ENCODE measurements at regions not wholly inside any gene's neighbourhood (a gene's known extent, or its start where the extent isn't known, plus 50 kb on each side); places are given as distances from the start of the nearest gene placed in this dataset.

DNA sequence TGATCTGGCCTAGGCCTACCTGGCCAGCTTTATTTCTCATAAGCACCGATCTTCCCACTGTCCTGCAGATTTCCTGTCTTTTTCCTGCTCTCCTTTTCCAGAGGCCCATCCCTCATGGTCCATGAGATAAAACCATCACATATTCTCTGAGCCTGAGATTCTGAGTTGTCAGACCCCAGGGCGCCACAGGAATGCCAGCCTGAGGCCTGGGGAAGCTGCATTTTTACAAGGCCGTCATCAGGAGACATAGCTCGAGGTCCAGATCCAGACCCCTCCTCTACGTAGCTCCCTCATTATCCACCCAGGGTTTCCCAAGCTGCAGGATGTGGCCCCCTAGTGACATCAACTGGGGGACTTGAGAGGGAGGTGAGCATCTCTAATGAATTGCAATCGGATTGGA, 204.3 kb downstream of the ATPSCKMT start:
- H3K9me3 ChIP-seq (ENCODE audit: low read length), result no peaks in the 10 kb centered on the region
- TF ChIP-seq EZH2phosphoT487 (IDR thresholded peaks at IDR 0.05; ENCODE audit: borderline replicate concordance, low read depth, low read length) (no peak), CTCF (conservative IDR thresholded peaks at IDR 0.05; ENCODE audit: low read length) (no peak)
- no peak overlapping the region for H3K27ac ChIP-seq (ENCODE audit: low read depth, low read length, poor library complexity, severe bottlenecking)
- no peaks in the 10 kb centered on the region for H3K4me1 ChIP-seq (ENCODE audit: insufficient read depth, low read length, poor library complexity, severe bottlenecking)
- CTCF ChIA-PET (ENCODE audit: unreplicated experiment), result no interaction called here
- H3K9me2 ChIP-seq (ENCODE audit: insufficient read depth, low read length), result no peaks in the 10 kb centered on the region
- no peaks in the 10 kb centered on the region for H3K79me2 ChIP-seq (ENCODE audit: insufficient read depth, low read depth, low read length)
- POLR2A ChIA-PET, result no interaction called here
- H3K4me2 ChIP-seq (ENCODE audit: low read length), result no peak overlapping the region
- intact Hi-C loops (cut with micrococcal nuclease; ENCODE audit: unreplicated experiment), result no loop called here
- H3K4me3 ChIP-seq (ENCODE audit: low read depth, low read length, poor library complexity, severe bottlenecking), result no peak overlapping the region
- no peaks in the 10 kb centered on the region for H3K36me3 ChIP-seq (ENCODE audit: insufficient read depth, low read length)
- no peaks in the 10 kb centered on the region for H4K20me1 ChIP-seq (ENCODE audit: insufficient read depth, low read length)
- DNase-seq (ENCODE audit: low spot score), result no peak
- no TSS peak for BruUV-seq (replicated peaks)
- no peak overlapping the region for H2AFZ ChIP-seq (ENCODE audit: low read length)

DNA sequence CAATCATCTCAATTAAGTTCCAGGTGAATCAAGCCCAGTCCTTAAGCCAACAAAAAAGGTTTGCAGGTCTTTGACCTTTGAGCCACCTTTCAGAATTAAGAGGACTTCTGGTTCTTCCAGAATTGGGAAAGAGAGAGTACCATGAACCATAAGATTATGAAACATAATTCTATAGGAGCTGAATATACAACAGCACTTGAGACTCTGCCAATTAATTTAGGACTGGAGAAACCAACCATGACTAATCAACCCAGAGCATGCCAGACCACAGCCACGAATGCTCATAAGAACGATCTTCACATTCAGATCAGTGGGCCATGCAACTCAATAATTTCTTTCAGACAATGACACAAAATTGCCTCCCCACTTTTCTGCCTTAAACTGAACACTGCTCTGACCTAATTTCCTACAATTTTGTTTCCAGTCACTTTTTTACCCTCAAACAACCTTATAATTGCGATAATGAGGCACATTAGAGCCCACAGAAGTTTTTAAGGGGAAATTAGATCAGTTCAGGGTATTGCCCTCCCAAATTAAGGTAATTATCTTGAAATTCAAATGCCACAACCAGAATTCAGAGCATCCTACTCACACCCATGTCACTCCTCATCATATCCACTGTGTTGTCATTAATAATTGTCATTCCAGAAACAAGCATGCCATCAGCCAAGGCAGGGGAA, 213.4 kb downstream of the ATPSCKMT start:
- ChIA-PET POLR2A (no interaction called here), CTCF (ENCODE audit: unreplicated experiment) (no interaction called here)
- Histone ChIP-seq H3K79me2 (ENCODE audit: insufficient read depth, low read depth, low read length) (no peaks in the 10 kb centered on the region), H3K9me3 (ENCODE audit: low read length) (no peaks in the 10 kb centered on the region), H3K27ac (ENCODE audit: low read depth, low read length, poor library complexity, severe bottlenecking) (no peak overlapping the region), H4K20me1 (ENCODE audit: insufficient read depth, low read length) (no peaks in the 10 kb centered on the region), H3K4me2 (ENCODE audit: low read length) (no peak overlapping the region), H3K9me2 (ENCODE audit: insufficient read depth, low read length) (no peaks in the 10 kb centered on the region), H3K36me3 (ENCODE audit: insufficient read depth, low read length) (no peaks in the 10 kb centered on the region), H2AFZ (ENCODE audit: low read length) (no peak overlapping the region), H3K4me1 (ENCODE audit: insufficient read depth, low read length, poor library complexity, severe bottlenecking) (no peaks in the 10 kb centered on the region), H3K4me3 (ENCODE audit: low read depth, low read length, poor library complexity, severe bottlenecking) (no peak overlapping the region)
- no TSS peak for BruUV-seq (replicated peaks)
- intact Hi-C loops (cut with micrococcal nuclease; ENCODE audit: unreplicated experiment), result no loop called here
- TF ChIP-seq EZH2phosphoT487 (IDR thresholded peaks at IDR 0.05; ENCODE audit: borderline replicate concordance, low read depth, low read length) (no peak), CTCF (conservative IDR thresholded peaks at IDR 0.05; ENCODE audit: low read length) (no peak)
- DNase-seq (ENCODE audit: low spot score), result no peak

GRCh38 chr5:10034001-10034400, 215.7 kb downstream of the ATPSCKMT start:
- BruUV-seq (replicated peaks), result no TSS peak
- no peak overlapping the region for H3K27ac ChIP-seq (ENCODE audit: low read depth, low read length, poor library complexity, severe bottlenecking)
- no peak overlapping the region for H2AFZ ChIP-seq (ENCODE audit: low read length)
- no peaks in the 10 kb centered on the region for H3K36me3 ChIP-seq (ENCODE audit: insufficient read depth, low read length)
- POLR2A ChIA-PET, result no interaction called here
- CTCF ChIA-PET (ENCODE audit: unreplicated experiment), result interaction anchor here (0.6 kb wide), 1 partner anchor 388 kb away, joined by 3 read pairs; no protein-coding TSS in a partner anchor
- no peak for TF ChIP-seq EZH2phosphoT487 (IDR thresholded peaks at IDR 0.05; ENCODE audit: borderline replicate concordance, low read depth, low read length)
- no peak for TF ChIP-seq CTCF (conservative IDR thresholded peaks at IDR 0.05; ENCODE audit: low read length)
- H3K79me2 ChIP-seq (ENCODE audit: insufficient read depth, low read depth, low read length), result no peaks in the 10 kb centered on the region
- no peaks in the 10 kb centered on the region for H4K20me1 ChIP-seq (ENCODE audit: insufficient read depth, low read length)
- H3K4me3 ChIP-seq (ENCODE audit: low read depth, low read length, poor library complexity, severe bottlenecking), result no peak overlapping the region
- intact Hi-C loops (cut with micrococcal nuclease; ENCODE audit: unreplicated experiment), result no loop called here
- no peaks in the 10 kb centered on the region for H3K9me2 ChIP-seq (ENCODE audit: insufficient read depth, low read length)
- H3K9me3 ChIP-seq (ENCODE audit: low read length), result no peaks in the 10 kb centered on the region
- H3K4me1 ChIP-seq (ENCODE audit: insufficient read depth, low read length, poor library complexity, severe bottlenecking), result no peaks in the 10 kb centered on the region
- no peak overlapping the region for H3K4me2 ChIP-seq (ENCODE audit: low read length)
- DNase-seq (ENCODE audit: low spot score), result no peak
